HG02870 (cell line): ENCODE measurements at regions not wholly inside any gene's neighbourhood (a gene's known extent, or its start where the extent isn't known, plus 50 kb on each side); places are given as distances from the start of the nearest gene placed in this dataset.

Source experiments
- ATAC-seq: cut with Tn5 transposase; IDR thresholded peaks from one replicate; pipeline ENCODE4 v1.9.1; 2021; ENCODE audit warnings: mild to moderate bottlenecking, moderate library complexity; ENCODE audit not compliant: unreplicated experiment

DNA sequence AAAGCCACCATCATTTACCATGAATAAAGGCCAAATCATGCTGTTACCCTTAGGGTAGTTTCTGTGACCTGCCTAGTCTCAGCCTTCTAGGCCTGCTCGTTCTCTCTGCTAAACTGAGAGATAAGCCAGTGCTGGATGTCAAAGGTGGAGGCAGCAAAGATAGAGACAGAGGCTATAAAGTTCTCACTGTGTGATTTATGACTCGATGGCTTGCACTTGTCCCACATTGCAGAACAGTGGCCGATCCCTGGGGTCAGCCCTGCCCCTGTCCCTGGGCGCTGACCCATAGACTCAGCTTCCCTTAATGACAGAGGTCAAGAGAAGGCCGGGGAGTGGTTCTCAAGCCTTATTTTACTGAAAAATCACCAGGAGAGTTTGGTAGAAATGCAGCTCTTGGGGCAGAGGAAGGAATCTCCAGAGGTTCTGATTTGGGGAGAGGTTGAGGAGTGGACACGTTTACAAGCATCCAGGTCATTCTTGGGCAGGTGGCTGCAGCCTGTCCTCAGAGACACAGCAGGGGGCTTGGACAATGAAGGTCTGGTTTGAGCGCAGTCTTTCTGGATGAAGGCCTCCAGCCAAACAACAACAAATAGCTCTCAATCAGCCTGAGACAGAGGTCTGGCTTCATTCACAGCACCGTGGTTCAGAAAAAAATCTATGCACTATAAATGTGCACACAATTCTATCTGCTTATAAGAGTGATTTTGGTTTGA is 143.5 kb downstream of the ACKR3 start:
- no peak for ATAC-seq

DNA sequence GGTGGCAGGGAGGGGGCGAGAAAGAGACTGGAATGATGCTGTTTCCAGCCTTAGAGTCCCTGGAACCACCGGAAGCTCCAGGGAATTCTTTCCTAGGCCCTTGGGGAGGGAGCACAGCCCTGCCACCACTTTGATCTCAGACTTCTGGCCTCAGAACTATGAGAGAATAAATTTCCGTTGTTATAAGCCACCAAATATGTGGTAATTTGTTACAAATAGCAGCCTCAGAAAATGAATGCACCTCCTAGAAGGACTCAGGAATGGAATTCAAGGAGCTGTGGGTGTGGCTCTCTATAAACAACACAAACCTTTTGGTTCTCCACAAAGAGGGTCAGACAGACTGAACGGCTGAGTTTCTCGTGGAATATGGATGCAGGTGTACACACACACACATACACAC is 144.5 kb downstream of the ACKR3 start:
- ATAC-seq: no peak

DNA sequence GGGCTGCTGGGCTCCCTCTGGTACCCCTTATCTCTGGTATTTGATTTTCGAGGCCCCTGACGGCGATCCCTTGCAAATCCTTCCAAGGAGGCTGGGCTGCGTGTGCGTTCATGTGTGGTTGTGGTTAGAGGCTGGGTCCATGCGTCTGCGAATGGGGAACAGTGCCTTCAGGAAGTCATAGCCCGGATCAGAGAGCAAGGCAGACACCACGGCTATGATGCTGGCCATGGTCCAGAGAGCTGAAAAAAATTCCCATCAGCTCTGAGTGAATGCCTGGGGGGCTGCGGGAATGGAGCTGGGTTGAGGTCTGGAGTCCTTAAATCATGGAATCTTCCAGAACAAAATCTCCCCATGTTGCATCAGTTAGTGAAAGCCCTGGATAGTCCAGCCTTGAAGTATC is 145.5 kb downstream of the ACKR3 start:
- no peak for ATAC-seq

DNA sequence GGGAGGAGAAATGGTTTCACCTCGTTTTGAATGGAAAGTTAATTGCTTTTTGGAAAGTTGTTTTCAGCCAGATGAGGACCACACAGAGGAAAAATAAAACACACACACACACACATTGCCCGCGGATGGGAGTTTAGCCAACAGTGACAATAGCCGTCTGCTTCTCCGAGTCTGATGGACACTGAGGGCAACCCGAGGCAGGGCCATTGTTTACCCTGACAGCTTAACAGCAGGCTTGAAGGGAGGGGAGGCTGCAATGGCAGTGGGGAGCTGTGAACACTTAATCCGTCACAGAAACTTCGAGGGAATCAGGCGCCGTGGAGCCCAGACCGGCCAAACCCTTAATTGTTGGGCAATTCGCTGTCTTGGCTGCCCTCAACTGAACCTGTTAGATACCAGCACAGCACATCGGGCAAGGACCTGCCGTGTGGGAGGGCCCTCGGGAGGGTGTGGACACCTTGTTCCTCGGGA is 145.9 kb downstream of the ACKR3 start:
- ATAC-seq: no peak

DNA sequence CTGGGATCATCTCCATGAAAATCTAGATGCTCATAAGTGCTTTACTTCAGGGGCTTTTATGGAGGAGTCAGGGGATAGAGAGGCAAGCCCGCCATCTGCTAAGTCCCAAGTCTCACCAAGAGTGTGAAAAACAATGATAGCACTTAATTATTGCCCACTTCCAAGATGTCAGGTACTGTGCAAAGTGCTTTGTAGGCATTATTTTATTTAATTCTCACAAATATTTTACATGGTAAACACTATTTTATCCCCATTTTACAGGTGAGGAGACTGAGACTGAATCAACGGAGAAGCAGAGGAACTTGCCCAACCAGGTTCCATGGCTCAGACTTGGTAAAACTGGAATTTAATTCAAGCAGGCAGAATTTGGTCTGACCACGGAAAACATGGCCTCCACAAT is 147.5 kb downstream of the ACKR3 start:
- no peak for ATAC-seq

DNA sequence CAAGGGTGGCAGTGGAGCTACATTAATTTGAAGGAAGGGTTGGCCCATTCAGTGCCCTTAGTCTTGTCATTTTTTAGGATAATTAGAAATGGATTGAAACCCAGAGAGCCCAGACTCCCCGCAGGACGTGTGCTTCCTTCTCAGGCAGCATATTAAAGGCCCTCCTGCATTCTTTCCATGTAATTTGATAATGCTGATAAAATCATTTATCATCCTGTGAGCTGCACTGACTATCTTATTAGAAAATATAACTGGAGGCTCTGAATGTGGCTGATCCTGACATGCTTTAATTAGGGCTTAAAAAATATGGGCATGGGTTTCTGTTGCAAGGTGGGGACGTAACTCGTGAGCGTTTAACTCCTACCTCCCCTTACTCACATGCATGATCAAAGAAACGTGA is 148.1 kb downstream of the ACKR3 start:
- ATAC-seq: no peak

DNA sequence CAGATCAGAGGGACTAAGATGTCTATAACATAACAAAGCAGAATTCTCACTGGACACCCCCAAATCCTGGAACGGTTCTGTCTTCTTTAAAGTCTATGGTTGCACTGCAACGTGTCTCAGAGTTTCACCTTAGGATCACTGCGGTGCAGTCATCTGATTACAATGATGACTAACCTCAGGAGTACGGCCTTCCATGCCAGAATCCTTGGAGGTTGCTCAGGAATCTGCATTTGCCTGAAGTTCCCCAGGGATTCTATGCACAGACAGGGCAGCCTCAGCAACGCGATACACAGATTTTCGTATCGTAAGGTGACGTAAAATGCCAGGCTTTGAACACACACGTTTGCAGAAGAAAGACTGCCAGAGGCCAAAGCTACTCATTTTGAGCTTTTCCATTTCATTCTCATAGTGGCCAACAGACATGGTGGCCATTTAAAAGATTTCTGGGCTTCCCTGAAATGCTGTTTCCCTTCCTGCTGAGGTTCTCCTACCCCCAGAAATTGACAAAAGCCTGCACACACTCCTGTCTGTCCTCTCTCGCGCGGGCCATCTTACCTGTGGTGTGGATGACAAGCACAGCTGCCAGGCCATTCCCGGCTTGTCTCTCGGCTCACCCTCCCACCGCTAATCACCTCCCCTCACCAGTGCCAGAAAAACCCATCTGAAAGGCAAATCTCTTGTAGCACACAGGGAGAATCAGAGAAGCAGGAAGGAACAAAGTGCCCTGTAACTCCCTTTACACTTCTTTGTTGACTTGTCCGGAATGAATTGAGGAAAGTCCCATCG is 148.8 kb downstream of the ACKR3 start:
- ATAC-seq: no peak

DNA sequence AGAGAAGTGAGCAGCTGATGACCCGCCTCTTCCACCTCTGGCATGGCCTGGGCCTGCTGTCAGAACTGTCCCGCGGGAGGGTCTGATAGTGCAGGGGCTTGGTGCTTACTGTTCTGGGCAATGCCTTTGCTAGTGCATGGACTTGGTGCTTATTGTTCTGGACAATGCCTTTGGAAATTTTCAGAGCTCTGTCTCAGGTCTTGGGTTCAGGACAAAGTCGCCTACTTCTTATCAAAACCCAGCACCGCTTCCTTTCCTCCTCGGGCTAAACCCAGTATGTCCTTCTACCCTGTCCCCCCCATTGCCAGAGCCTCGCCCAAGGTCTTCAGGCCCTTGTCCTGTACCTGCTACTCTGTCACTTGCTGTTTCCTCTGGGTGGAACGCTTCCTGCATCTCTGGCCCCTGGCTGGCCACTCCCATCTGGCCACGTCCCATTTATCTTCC is 149.6 kb downstream of the ACKR3 start:
- ATAC-seq: no peak

DNA sequence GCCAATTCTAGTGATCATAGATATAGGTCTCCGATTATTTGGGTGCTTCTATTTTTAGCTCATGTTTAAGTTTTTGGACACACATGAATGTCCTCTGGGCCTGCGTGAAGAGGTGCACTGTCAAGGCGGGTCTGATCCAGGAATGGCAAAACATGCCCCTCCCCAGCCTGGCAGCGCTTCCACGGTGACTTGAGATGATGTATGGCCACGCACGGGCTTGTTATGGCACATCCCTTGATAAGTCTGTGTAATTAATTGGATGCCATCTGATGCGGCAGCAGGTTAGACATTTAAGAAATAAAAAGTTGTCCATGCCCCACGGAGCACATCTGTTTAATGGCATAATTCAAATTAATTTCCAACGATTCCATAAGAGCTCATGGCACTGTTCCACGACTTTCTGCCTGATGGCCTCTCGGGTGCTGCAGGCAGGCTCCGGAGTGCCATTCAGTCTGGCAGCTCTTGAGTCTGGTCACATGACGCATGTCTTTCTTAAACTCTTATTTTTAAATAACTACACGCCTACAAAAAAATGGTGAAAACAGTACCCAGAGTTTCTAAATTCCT is 151.4 kb downstream of the ACKR3 start:
- ATAC-seq: no peak

DNA sequence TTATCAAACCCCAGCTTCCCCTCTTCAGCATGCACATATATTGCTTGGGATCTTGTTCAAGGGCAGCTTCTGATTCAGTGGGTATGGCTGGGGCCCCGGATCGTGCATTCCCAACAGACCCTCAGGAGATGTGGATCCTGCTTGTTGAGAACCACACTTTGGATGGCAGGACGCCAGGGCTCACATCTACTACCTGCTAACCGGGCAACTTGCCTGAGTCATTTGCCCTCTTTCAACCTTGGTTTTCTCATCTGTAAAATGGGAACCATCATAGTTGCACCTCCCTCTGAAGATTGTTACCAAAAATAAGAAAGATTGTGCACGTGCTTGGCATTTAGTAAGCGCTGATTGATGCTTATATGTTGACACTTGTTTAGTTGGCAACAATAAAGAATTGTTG is 154.6 kb downstream of the ACKR3 start:
- no peak for ATAC-seq

DNA sequence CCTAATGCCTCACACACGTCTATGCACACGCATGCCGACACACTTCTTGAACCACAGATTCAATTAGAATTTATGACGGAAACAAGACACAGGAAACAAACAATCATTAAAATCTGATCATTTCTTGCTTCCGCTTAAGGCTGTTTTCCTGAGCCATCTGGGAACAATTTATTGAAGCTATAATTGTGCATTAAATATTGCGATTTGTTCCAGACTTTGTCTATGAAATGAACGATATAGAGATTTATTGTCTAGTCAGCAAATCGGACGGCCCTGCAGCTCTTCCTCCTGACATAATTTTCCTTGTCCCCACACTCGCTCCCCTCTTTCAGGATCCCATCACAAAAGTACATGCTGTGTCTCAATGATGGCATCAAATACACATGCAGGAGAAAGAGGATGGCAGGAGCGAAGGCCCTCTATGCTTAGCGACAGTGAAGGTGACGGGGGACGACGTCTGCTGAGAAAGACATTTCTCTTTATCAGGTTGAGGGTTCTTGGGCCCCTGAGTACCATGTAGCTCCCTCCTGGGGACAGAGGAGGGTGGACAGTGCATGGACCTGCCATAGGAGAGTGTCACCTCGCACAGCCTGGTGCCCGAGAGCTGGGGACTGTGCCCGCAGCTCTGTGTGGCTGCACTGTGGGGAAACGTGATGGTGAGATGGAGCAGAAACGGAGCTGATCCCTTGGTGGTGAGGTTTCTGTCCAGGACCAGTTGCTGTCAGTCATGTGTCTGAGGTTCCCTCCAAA is 157.3 kb downstream of the ACKR3 start:
- ATAC-seq: no peak

DNA sequence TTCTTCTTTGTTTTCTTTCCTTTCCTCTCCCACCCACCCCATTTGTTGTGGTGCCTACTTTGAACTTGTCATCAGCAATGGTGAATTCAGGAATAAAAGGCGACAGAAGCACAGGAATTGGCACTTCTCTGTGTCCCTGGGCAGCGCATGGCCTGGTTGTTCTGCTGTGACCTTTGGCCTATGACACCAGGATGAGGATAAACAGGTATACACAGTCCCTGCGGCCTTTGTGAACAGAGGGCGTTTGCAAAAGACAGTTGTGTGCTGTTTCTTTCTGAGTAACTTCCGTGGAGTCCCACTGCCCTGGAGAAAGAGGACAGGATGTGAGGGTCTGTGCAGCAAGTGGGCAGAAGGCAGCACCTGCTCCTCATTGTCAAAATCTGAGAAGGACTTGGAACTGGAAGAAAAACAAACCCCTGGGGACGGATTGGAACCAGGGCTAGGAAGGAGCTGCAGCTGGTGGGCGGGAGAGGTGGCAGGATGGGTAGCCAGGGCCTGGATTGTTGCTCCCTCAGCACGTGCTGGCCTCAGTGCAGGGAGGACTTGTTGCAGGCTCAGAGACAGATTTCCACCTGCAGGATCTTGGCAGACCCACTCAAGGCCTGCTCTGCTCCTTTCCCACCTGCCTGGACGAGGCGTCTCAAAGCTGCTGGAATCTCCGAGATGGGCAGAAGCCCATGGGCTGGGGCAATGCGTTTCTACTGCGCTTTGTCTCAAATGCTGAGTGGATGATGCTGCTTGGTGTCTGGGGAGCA is 159.5 kb downstream of the ACKR3 start:
- ATAC-seq: no peak

DNA sequence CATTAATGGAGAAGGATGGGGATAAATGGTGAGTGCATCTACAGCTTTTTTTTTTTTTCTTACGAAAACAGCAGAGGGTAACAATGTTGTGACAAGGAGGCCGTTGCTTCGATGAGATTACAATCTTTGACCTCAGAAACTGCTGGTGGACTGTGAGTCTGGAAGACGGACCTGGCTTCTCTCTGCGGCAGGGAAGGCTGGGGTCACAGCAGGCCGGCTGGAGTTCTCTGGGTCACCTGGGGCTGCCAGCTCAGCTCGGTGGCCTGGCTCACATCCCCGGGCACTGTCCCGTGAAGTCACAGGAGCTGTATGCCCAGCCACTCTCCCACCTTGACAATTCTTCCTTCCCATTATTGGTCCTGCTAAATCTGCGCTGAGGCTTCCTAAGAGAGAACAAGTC is 160.8 kb downstream of the ACKR3 start:
- no peak for ATAC-seq

DNA sequence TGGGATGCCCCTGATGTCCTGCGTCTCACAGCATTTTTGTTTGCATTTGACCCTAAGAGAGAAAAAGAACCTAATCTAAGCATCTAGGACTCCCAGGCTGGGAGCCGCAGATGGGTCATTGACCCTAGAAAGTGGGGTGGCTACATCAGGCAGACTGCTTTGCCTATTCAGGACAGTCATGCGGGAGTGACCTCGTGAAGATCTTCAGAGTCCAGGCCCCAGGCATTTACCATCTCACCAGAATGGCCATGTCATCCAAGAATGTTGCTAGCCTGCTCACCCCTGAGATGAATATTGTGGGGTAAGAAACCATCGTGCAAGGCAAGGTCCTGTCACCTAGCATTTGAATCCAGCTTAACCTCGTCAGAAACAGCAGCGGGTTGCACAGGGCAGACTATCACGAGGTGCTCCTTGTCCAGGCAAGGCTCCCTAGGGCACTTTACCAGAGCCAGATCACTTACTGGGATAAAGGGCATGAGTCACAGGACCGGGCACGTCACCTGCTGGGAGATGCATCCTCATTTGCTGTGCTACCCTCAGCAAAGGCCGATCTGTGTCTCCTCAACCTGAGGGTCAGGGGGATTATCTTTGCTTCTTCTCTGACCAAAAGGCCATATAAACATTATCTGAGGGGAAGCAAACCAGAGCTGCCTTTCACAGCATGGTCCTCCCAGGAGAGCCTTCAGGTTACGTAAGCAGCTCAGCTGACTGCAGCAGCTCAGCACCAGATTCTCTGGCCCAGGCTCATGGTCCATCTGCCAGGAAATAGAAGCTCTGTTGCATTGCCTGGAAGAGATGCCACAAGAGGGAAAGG is 162.3 kb downstream of the ACKR3 start:
- no peak for ATAC-seq

DNA sequence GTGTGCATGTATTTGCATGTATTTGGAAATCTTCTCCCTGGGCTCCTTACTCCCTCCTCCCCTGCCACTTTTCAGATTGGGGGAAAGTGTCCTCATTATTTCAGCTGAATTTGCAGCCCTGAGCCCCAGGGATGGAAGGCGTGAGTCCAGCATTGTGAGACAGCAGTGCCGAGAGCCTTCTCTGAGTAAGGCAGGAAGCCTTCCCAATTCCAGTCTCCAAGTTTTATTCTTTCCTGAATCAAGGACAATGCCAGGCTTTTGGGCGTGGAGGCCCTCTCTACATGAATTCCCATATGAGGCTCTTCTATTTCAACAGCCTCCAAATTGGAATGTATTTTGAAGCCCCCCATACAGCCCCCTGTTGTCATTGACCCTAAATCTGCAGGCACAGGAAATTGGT is 163.5 kb downstream of the ACKR3 start:
- ATAC-seq: no peak

DNA sequence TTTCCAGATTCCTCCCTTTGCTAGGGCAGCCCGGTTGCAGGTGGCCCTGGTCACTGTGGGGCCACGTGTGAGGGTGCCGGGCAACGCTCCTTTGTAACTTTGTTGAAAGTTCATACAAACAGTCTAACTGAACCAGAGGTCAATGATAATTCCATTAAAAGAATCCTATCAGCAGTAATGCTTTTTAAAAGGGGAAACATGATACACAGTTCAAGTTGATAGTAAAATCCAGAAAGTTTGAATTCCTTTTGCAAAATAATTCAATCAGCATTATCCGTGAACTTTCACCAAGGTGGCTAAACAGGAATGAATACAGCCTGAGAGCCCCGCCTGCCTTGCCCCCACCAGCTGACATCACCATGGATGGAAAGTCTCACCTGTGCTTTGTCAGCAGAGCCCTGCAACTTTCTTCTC is 166.2 kb downstream of the ACKR3 start:
- no peak for ATAC-seq

DNA sequence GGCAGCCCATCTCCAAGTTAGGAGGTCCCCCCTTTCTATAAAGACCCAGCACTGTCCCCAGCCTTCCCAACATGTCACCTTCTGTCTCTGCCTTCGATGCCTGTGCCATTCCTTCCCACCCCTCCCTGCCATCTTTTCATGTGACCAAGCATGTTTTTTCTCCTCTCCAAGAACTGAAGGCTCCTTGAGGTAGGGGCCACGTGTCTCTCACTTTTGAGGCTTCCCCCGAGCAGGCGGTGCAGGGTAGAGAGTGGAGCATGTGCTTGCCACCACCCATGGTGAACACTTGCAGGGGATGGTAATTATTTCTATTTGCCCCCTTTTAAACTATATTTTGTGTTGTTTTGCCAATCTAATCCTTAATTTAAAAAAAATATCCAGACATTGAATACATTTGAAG is 168.4 kb downstream of the ACKR3 start:
- ATAC-seq: no peak

DNA sequence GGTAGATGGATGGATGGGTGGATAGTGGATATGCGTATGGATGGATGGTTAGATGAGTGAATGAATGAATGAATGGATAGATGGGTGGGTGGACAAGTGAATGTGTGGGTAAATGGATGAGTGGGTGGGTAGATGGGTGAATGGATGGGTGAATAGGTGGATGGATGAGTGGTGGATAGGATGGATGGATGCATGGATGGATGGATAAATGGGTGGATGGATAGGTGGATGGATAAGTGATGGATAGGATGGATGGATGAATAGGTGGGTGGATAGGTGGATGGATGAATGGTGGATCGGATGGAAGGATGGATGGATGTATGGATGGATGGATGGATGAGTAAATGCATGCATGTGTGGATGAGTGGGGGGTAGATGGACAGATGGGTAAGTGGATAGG is 169.3 kb downstream of the ACKR3 start:
- no peak for ATAC-seq

DNA sequence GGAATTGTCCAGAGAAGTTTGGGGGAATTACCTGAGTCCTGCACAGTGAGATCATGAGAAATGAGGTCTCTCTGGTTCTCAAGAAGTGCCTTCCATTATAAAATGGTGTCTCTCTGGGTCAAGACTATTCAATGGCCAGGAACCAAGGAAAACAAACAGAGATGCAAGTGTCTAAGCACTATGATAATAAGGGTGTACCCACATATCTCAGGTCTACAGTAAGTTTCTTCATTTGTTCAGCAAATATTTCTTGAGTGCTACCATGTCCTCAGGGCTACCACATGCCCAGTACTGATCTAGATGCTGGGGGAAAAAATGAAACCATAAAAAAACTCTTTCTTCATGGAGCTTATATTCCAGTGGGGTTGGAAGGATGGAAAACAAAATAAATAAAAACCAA is 170.0 kb downstream of the ACKR3 start:
- ATAC-seq: no peak

DNA sequence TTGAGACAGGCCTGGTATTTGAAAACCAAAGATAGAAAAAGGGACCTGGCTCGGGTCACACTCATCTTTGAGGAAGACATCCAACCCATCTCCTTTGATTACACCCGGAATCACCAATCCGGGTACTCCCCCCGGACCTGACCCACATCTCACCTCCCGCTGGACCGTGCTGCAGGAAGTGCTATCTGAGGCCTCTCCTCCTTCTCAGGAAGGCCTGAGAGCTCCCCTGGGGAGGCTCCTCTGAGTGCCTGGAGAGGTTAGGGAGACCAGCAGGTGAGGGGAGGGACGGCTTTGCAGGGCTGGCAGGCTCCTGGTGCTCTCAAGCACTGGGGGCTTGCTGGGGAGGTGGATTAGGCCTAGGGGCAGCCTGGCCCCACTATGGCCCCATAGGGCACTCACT is 170.9 kb downstream of the ACKR3 start:
- no peak for ATAC-seq
